ENCODE measurements at regions not wholly inside any gene's neighbourhood (a gene's known extent, or its start where the extent isn't known, plus 50 kb on each side); places are given as distances from the start of the nearest gene placed in this dataset.

- BruUV-seq (replicated peaks), result no TSS peak
- intact Hi-C loops (cut with micrococcal nuclease; ENCODE audit: unreplicated experiment), result no loop called here
- ChIA-PET POLR2A (interaction anchor here (0.6 kb wide), 1 partner anchor 47 kb away, joined by 6 read pairs; no protein-coding TSS in a partner anchor), CTCF (ENCODE audit: unreplicated experiment) (no interaction called here)
- H4K20me1 ChIP-seq (ENCODE audit: insufficient read depth, low read length), result no peaks in the 10 kb centered on the region
- no peak for DNase-seq (ENCODE audit: low spot score)
- H3K9me2 ChIP-seq (ENCODE audit: insufficient read depth, low read length), result no peaks in the 10 kb centered on the region
- no peak overlapping the region; the same call in 1 of the 2 replicates for H2AFZ ChIP-seq (ENCODE audit: low read length)
- H3K27ac ChIP-seq (ENCODE audit: low read depth, low read length, poor library complexity, severe bottlenecking), result no peak overlapping the region
- H3K79me2 ChIP-seq (ENCODE audit: insufficient read depth, low read depth, low read length), result no peaks in the 10 kb centered on the region
- no peaks in the 10 kb centered on the region for H3K36me3 ChIP-seq (ENCODE audit: insufficient read depth, low read length)
- TF ChIP-seq CTCF (conservative IDR thresholded peaks at IDR 0.05; ENCODE audit: low read length), result peak; percentile 54
- TF ChIP-seq EZH2phosphoT487 (IDR thresholded peaks at IDR 0.05; ENCODE audit: borderline replicate concordance, low read depth, low read length), result no peak
- no peak overlapping the region for H3K4me3 ChIP-seq (ENCODE audit: low read depth, low read length, poor library complexity, severe bottlenecking)
- H3K9me3 ChIP-seq (ENCODE audit: low read length), result no peaks in the 10 kb centered on the region
- no peaks in the 10 kb centered on the region for H3K4me1 ChIP-seq (ENCODE audit: insufficient read depth, low read length, poor library complexity, severe bottlenecking)
- H3K4me2 ChIP-seq (ENCODE audit: low read length), result no peak overlapping the region
These were observed 549.7 kb upstream of the ADGRL4 start for GRCh38 chr1:79556189-79556588.

- H3K4me2 ChIP-seq (ENCODE audit: low read length), result no peak overlapping the region
- no peaks in the 10 kb centered on the region for H3K4me1 ChIP-seq (ENCODE audit: insufficient read depth, low read length, poor library complexity, severe bottlenecking)
- H3K9me3 ChIP-seq (ENCODE audit: low read length), result no peaks in the 10 kb centered on the region
- no peaks in the 10 kb centered on the region for H3K9me2 ChIP-seq (ENCODE audit: insufficient read depth, low read length)
- no peak overlapping the region for H3K4me3 ChIP-seq (ENCODE audit: low read depth, low read length, poor library complexity, severe bottlenecking)
- no peaks in the 10 kb centered on the region for H3K36me3 ChIP-seq (ENCODE audit: insufficient read depth, low read length)
- TF ChIP-seq EZH2phosphoT487 (IDR thresholded peaks at IDR 0.05; ENCODE audit: borderline replicate concordance, low read depth, low read length), result no peak
- no peak for TF ChIP-seq CTCF (conservative IDR thresholded peaks at IDR 0.05; ENCODE audit: low read length)
- ChIA-PET POLR2A (interaction anchor here (1.0 to 1.6 kb wide), 2 partner anchors 12 to 16 kb away, joined by 3 to 8 read pairs; no protein-coding TSS in a partner anchor), CTCF (ENCODE audit: unreplicated experiment) (no interaction called here)
- intact Hi-C loops (cut with micrococcal nuclease; ENCODE audit: unreplicated experiment), result no loop called here
- DNase-seq (ENCODE audit: low spot score), result no peak
- H3K27ac ChIP-seq (ENCODE audit: low read depth, low read length, poor library complexity, severe bottlenecking), result no peak overlapping the region
- H3K79me2 ChIP-seq (ENCODE audit: insufficient read depth, low read depth, low read length), result no peaks in the 10 kb centered on the region
- H2AFZ ChIP-seq (ENCODE audit: low read length), result no peak overlapping the region
- no peaks in the 10 kb centered on the region for H4K20me1 ChIP-seq (ENCODE audit: insufficient read depth, low read length)
- no TSS peak for BruUV-seq (replicated peaks)
These were observed 548.2 kb upstream of the ADGRL4 start for GRCh38 chr1:79554688-79555087.

GRCh38 chr1:79551321-79551720 lies 544.8 kb upstream of the ADGRL4 start:
- H3K79me2 ChIP-seq (ENCODE audit: insufficient read depth, low read depth, low read length), result no peaks in the 10 kb centered on the region
- no peaks in the 10 kb centered on the region for H4K20me1 ChIP-seq (ENCODE audit: insufficient read depth, low read length)
- H2AFZ ChIP-seq (ENCODE audit: low read length), result no peak overlapping the region
- H3K27ac ChIP-seq (ENCODE audit: low read depth, low read length, poor library complexity, severe bottlenecking), result no peak overlapping the region
- no peaks in the 10 kb centered on the region for H3K4me1 ChIP-seq (ENCODE audit: insufficient read depth, low read length, poor library complexity, severe bottlenecking)
- ChIA-PET CTCF (ENCODE audit: unreplicated experiment) (no interaction called here), POLR2A (no interaction called here)
- H3K9me2 ChIP-seq (ENCODE audit: insufficient read depth, low read length), result no peaks in the 10 kb centered on the region
- H3K4me3 ChIP-seq (ENCODE audit: low read depth, low read length, poor library complexity, severe bottlenecking), result no peak overlapping the region
- TF ChIP-seq EZH2phosphoT487 (IDR thresholded peaks at IDR 0.05; ENCODE audit: borderline replicate concordance, low read depth, low read length) (no peak), CTCF (conservative IDR thresholded peaks at IDR 0.05; ENCODE audit: low read length) (no peak)
- H3K4me2 ChIP-seq (ENCODE audit: low read length), result no peak overlapping the region
- intact Hi-C loops (cut with micrococcal nuclease; ENCODE audit: unreplicated experiment), result no loop called here
- H3K9me3 ChIP-seq (ENCODE audit: low read length), result no peaks in the 10 kb centered on the region
- DNase-seq (ENCODE audit: low spot score), result no peak
- no TSS peak for BruUV-seq (replicated peaks)
- H3K36me3 ChIP-seq (ENCODE audit: insufficient read depth, low read length), result no peaks in the 10 kb centered on the region
